ENCODE measurements at regions not wholly inside any gene's neighbourhood (a gene's known extent, or its start where the extent isn't known, plus 50 kb on each side); places are given as distances from the start of the nearest gene placed in this dataset.

GRCh38 chrX:79300856-79301255 lies 66.3 kb downstream of the ITM2A start:
- no peak for DNase-seq (ENCODE audit: low spot score)

- DNase-seq (ENCODE audit: low spot score) = no peak
These were observed 76.5 kb downstream of the ITM2A start for GRCh38 chrX:79290596-79290995.

DNA sequence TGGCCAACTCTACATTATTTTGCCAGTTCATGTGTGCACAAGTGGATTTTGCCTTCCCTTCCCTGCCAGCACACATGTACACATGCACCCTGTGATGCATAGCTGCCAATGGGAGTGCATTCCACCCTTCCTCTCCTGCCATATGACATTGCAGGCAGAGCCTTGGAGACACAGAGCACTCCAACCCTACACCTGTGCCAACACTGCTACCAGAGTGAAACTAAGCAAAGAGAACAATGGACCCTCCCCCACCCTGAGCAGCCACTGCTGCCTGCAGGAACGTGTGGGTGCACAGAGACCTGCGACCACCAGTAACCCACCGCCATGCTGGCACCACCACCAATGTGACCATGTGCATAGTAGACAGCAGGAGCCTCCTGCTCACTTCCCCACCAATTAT lies 78.4 kb downstream of the ITM2A start:
- no peak for DNase-seq (ENCODE audit: low spot score)

DNA sequence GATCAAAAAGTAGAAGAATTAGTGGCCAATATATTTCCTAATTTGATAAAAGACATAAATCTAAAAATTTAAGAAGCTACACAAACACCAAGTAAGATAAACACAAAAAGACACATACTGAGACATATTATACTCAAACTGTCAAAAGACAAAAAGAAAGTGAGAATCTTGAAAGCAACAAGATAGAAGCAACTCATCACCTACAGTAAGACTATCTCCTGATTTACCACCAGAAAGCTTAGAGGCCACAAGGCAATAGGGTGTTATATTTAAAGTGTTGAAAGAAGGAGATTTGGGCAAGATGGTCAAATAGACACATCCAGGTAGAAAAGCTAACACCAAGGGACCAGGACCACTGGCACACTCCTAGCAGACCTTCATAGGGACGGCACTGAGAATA lies 79.4 kb downstream of the ITM2A start:
- no peak for DNase-seq (ENCODE audit: low spot score)

- no peak for DNase-seq (ENCODE audit: low spot score)
These were observed 85.4 kb downstream of the ITM2A start for GRCh38 chrX:79281775-79282174.

DNA sequence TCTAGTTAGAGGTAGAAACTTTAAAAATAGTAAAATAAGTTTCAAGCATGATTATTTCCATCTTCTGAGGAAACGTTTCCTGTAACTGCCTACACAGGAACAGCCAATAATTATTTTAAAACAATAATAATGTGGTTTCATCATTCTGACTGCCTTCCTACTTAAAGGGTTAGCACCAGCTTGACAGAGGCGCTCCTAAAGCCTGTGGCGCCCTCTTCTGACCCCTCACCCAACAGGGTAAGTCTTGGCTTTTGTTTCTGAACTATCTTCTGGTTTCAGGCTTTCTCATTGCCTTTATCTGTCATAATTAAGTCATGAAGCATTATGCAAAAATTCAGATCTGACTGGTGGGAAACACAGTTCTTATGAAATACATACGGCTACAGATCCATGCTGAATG lies 96.7 kb downstream of the ITM2A start:
- peak; percentile 21 for DNase-seq (ENCODE audit: low spot score)

DNA sequence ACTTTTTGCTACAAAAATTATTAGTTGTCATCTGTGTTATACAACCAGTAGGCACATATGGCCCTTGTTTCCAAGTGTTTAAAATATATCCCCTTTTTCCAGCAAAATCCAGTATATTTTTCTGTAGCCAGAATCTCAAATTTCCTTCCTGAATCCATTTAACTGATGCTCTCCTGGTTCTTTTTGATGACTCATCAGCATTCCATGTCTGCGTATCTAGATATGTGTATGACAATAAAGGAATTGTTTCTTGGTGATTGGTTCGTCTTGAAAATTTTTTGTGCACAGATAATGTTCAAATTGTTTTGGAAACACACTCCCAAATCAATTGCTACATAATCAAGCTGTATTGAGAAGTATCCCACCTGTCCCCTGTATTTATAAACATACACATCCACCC lies 98.3 kb downstream of the ITM2A start:
- DNase-seq (ENCODE audit: low spot score) = no peak

DNA sequence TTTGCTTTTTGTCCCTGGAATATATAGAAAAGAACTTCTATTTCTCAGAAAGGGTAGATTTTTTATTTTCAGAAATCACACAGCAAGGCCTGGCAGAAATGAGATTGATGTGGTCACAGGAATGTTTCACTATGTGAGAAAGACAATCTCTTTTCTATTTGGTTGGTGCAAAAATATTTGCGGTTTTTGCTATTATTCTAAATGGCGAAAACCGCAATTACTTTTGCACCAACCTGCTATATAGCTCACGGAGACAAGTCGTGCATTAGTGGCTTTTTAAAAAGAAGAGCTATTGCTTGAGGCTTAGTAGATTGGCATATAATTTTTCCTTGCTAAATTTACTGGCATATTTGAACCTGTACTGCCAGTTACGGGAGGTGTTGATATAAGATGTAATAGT lies 100.4 kb downstream of the ITM2A start:
- no peak for DNase-seq (ENCODE audit: low spot score)

- no peak for DNase-seq (ENCODE audit: low spot score)
These were observed 103.6 kb downstream of the ITM2A start for GRCh38 chrX:79263550-79263949.

DNA sequence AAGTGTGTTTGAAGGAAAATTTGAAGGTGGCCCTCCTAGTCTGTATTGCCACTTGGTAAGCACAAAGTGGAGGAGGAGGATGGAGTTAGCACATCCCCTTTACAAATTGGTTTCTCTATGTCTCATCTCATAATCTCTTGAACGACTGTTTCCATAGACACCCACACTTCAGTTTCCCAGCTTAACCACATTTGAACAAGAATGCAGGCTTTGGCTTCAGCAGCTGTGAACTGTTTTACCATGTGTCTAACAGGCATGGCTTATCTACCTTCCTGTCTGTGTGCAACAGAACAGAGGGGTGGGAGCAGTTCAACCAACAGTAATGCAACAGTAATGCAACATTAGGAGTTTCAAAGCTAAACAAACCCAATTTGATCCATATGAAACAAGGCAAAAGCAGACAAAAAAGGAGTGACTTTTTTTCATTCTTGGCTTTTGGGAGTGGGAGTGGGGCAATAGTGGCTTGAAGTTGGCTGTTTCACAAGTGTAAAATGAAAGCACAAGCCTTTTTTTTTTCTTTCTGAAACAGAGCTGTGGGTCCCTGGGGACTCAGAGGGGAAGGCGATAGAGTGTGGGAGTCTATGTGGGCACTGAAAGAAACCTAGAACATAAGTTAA lies 108.0 kb downstream of the ITM2A start:
- DNase-seq (ENCODE audit: low spot score) = no peak

- DNase-seq (ENCODE audit: low spot score) = no peak
These were observed 99.2 kb downstream of the GPR174 start for GRCh38 chrX:79243691-79244090.

DNA sequence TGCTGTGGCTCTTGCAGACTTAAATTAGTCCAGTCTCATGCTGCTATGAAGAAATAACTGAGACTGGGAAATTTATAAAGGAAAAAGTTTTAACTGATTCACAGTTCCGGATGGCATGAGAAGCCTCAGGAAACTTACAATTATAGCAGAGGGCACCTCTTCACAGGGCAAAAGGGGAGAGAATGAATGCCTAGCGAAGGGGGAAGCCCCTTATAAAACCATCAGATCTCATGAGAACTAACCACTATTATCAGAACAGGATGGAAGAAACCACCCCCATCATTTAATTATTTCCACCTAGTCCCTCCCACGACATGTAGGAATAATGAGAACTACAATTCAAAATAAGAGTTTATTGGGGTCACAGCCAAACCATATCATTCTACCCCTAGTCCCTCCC lies 91.4 kb downstream of the GPR174 start:
- DNase-seq (ENCODE audit: low spot score) = no peak

- DNase-seq (ENCODE audit: low spot score) = no peak
These were observed 87.2 kb downstream of the GPR174 start for GRCh38 chrX:79231662-79232061.
